Activated CD4-positive, alpha-beta T cell treated with anti-CD3 and anti-CD28 coated beads, Interleukin-2, amount 10 ng/mL, durations not matched to agents 7 days and 5 days (primary cell): ENCODE measurements at regions not wholly inside any gene's neighbourhood (a gene's known extent, or its start where the extent isn't known, plus 50 kb on each side); places are given as distances from the start of the nearest gene placed in this dataset.
"Not testable (repeated sequence)": the region's sequence is repeated elsewhere in the genome, so short reads cannot be mapped to it uniquely, and the experiment has no call there.

ENCODE experiments used
- CTCF ChIA-PET: fragments of 350-600 bp; sonication (Branson Sonifier 250); formaldehyde crosslinking; loops from one replicate; lab custom pipeline; 2021; ENCODE audit warnings: antibody characterized with exemption; lab: Charles Lee
- POLR2A ChIA-PET: fragments of 350-600 bp; sonication (Branson Sonifier 250); formaldehyde crosslinking; loops from one replicate; lab custom pipeline; 2021; ENCODE audit warnings: antibody characterized with exemption; lab: Charles Lee
- DNase-seq: peaks from one replicate; pipeline ENCODE4 v3.0.0-alpha.2; 2020
- H3K27ac Mint-ChIP-seq: one replicate; pipeline ENCODE4 v1.8.0; 2021; ENCODE audit warnings: mild to moderate bottlenecking, moderate library complexity, mixed read lengths
- H3K27me3 Mint-ChIP-seq: one replicate; pipeline ENCODE4 v1.8.0; 2021; ENCODE audit warnings: mixed read lengths
- H3K36me3 Mint-ChIP-seq: one replicate; pipeline ENCODE4 v1.8.0; 2021; ENCODE audit warnings: low read depth, mixed read lengths
- H3K4me1 Mint-ChIP-seq: one replicate; pipeline ENCODE4 v1.8.0; 2021; ENCODE audit warnings: mixed read lengths
- H3K4me3 Mint-ChIP-seq: one replicate; pipeline ENCODE4 v1.8.0; 2021; ENCODE audit warnings: mild to moderate bottlenecking, moderate library complexity, mixed read lengths
- H3K9me3 Mint-ChIP-seq: one replicate; pipeline ENCODE4 v1.8.0; 2021; ENCODE audit warnings: mixed read lengths

- no peaks in the 10 kb centered on the region for H3K4me1 Mint-ChIP-seq
- no peak overlapping the region for H3K27ac Mint-ChIP-seq
- CTCF ChIA-PET, result no interaction called here
- no peaks in the 10 kb centered on the region for H3K36me3 Mint-ChIP-seq
- no peak for DNase-seq
- POLR2A ChIA-PET, result no interaction called here
- no peaks in the 10 kb centered on the region for H3K27me3 Mint-ChIP-seq
- peaks cover 7% of the 10 kb centered on the region for H3K9me3 Mint-ChIP-seq
- H3K4me3 Mint-ChIP-seq, result no peak overlapping the region
These were observed 1035.5 kb downstream of the FSCB start for GRCh38 chr14:43471595-43471994.

- Mint-ChIP-seq H3K27ac (no peak overlapping the region), H3K27me3 (no peaks in the 10 kb centered on the region), H3K36me3 (no peaks in the 10 kb centered on the region), H3K9me3 (peaks cover 6% of the 10 kb centered on the region), H3K4me3 (no peak overlapping the region), H3K4me1 (no peaks in the 10 kb centered on the region)
- no peak for DNase-seq
- ChIA-PET POLR2A (no interaction called here), CTCF (no interaction called here)
These were observed 1042.1 kb downstream of the FSCB start for GRCh38 chr14:43464968-43465367.

GRCh38 chr14:43449291-43449690 lies 1057.8 kb downstream of the FSCB start:
- ChIA-PET CTCF (no interaction called here), POLR2A (no interaction called here)
- no peak for DNase-seq
- H3K27ac Mint-ChIP-seq, result no peak overlapping the region
- H3K4me1 Mint-ChIP-seq, result no peaks in the 10 kb centered on the region
- H3K9me3 Mint-ChIP-seq, result peaks cover 17% of the 10 kb centered on the region
- H3K27me3 Mint-ChIP-seq, result no peaks in the 10 kb centered on the region
- H3K4me3 Mint-ChIP-seq, result no peak overlapping the region
- no peaks in the 10 kb centered on the region for H3K36me3 Mint-ChIP-seq

- Mint-ChIP-seq H3K4me3 (no peak overlapping the region), H3K36me3 (no peaks in the 10 kb centered on the region), H3K4me1 (no peaks in the 10 kb centered on the region), H3K27ac (no peak overlapping the region), H3K9me3 (peaks cover 4% of the 10 kb centered on the region), H3K27me3 (no peaks in the 10 kb centered on the region)
- POLR2A ChIA-PET, result no interaction called here
- no peak for DNase-seq
- CTCF ChIA-PET, result no interaction called here
These were observed 1069.0 kb downstream of the FSCB start for GRCh38 chr14:43438056-43438455.

- POLR2A ChIA-PET, result no interaction called here
- peaks cover 23% of the 10 kb centered on the region for H3K9me3 Mint-ChIP-seq
- DNase-seq, result no peak
- CTCF ChIA-PET, result no interaction called here
- H3K27ac Mint-ChIP-seq, result no peak overlapping the region
- H3K4me1 Mint-ChIP-seq, result no peaks in the 10 kb centered on the region
- H3K4me3 Mint-ChIP-seq, result no peak overlapping the region
- H3K27me3 Mint-ChIP-seq, result no peaks in the 10 kb centered on the region
- no peaks in the 10 kb centered on the region for H3K36me3 Mint-ChIP-seq
These were observed 1088.8 kb downstream of the FSCB start for GRCh38 chr14:43418324-43418723.

GRCh38 chr14:43413084-43413483 lies 1094.0 kb downstream of the FSCB start:
- H3K27me3 Mint-ChIP-seq, result no peaks in the 10 kb centered on the region

GRCh38 chr14:43411841-43412240 lies 1095.2 kb downstream of the FSCB start:
- no peaks in the 10 kb centered on the region for H3K36me3 Mint-ChIP-seq
- no peaks in the 10 kb centered on the region for H3K27me3 Mint-ChIP-seq
- no peak overlapping the region for H3K4me3 Mint-ChIP-seq
- POLR2A ChIA-PET, result no interaction called here
- DNase-seq, result no peak
- CTCF ChIA-PET, result no interaction called here
- H3K4me1 Mint-ChIP-seq, result no peaks in the 10 kb centered on the region
- H3K27ac Mint-ChIP-seq, result no peak overlapping the region
- peaks cover 10% of the 10 kb centered on the region for H3K9me3 Mint-ChIP-seq

More at GRCh38 chr14:43413084-43413483, 1094.0 kb downstream of the FSCB start:
- CTCF ChIA-PET, result interaction anchor here (0.8 kb wide), 1 partner anchor 12 kb away, joined by 3 read pairs; no protein-coding TSS in a partner anchor
- Mint-ChIP-seq H3K27ac (no peak overlapping the region), H3K9me3 (peaks cover 17% of the 10 kb centered on the region), H3K4me1 (no peaks in the 10 kb centered on the region), H3K4me3 (no peak overlapping the region), H3K36me3 (no peaks in the 10 kb centered on the region)
- POLR2A ChIA-PET, result no interaction called here
- DNase-seq, result no peak

GRCh38 chr14:43410631-43411030 lies 1096.5 kb downstream of the FSCB start:
- no peak overlapping the region for H3K4me3 Mint-ChIP-seq
- no peaks in the 10 kb centered on the region for H3K36me3 Mint-ChIP-seq
- H3K4me1 Mint-ChIP-seq, result no peaks in the 10 kb centered on the region
- H3K9me3 Mint-ChIP-seq, result peaks cover 6% of the 10 kb centered on the region
- no peak for DNase-seq
- no peaks in the 10 kb centered on the region for H3K27me3 Mint-ChIP-seq
- H3K27ac Mint-ChIP-seq, result no peak overlapping the region
- ChIA-PET CTCF (no interaction called here), POLR2A (no interaction called here)

- Mint-ChIP-seq H3K9me3 (peaks cover 9% of the 10 kb centered on the region), H3K27ac (no peak overlapping the region), H3K27me3 (no peaks in the 10 kb centered on the region), H3K36me3 (no peaks in the 10 kb centered on the region), H3K4me3 (no peak overlapping the region), H3K4me1 (no peaks in the 10 kb centered on the region)
- no peak for DNase-seq
- POLR2A ChIA-PET, result no interaction called here
- CTCF ChIA-PET, result no interaction called here
These were observed 1098.6 kb downstream of the FSCB start for GRCh38 chr14:43408472-43408871.

GRCh38 chr14:43407706-43408105 lies 1099.4 kb downstream of the FSCB start:
- H3K4me3 Mint-ChIP-seq, result no peak overlapping the region
- no peak for DNase-seq
- H3K27ac Mint-ChIP-seq, result no peak overlapping the region
- H3K36me3 Mint-ChIP-seq, result no peaks in the 10 kb centered on the region
- peaks cover 7% of the 10 kb centered on the region for H3K9me3 Mint-ChIP-seq
- no peaks in the 10 kb centered on the region for H3K27me3 Mint-ChIP-seq
- POLR2A ChIA-PET, result no interaction called here
- no peaks in the 10 kb centered on the region for H3K4me1 Mint-ChIP-seq
- CTCF ChIA-PET, result no interaction called here

GRCh38 chr14:43406931-43407330 lies 1100.2 kb downstream of the FSCB start:
- peaks cover 7% of the 10 kb centered on the region for H3K9me3 Mint-ChIP-seq
- ChIA-PET CTCF (no interaction called here), POLR2A (no interaction called here)
- no peaks in the 10 kb centered on the region for H3K27me3 Mint-ChIP-seq
- no peaks in the 10 kb centered on the region for H3K36me3 Mint-ChIP-seq
- H3K4me3 Mint-ChIP-seq, result no peak overlapping the region
- H3K27ac Mint-ChIP-seq, result no peak overlapping the region
- DNase-seq, result no peak
- no peaks in the 10 kb centered on the region for H3K4me1 Mint-ChIP-seq

- no peaks in the 10 kb centered on the region for H3K27me3 Mint-ChIP-seq
- ChIA-PET CTCF (no interaction called here), POLR2A (no interaction called here)
- DNase-seq, result no peak
- no peak overlapping the region for H3K4me3 Mint-ChIP-seq
- no peaks in the 10 kb centered on the region for H3K36me3 Mint-ChIP-seq
- H3K9me3 Mint-ChIP-seq, result peaks cover 4% of the 10 kb centered on the region
- no peak overlapping the region for H3K27ac Mint-ChIP-seq
- no peaks in the 10 kb centered on the region for H3K4me1 Mint-ChIP-seq
These were observed 1107.8 kb downstream of the FSCB start for GRCh38 chr14:43399289-43399688.

- POLR2A ChIA-PET, H3K27me3 Mint-ChIP-seq: not testable (repeated sequence)
These were observed 1136.6 kb downstream of the FSCB start for GRCh38 chr14:43370565-43370896.

GRCh38 chr14:43369710-43370564 lies 1137.1 kb downstream of the FSCB start:
- no peaks in the 10 kb centered on the region for H3K36me3 Mint-ChIP-seq
- H3K4me1 Mint-ChIP-seq, result no peaks in the 10 kb centered on the region
- no peak overlapping the region for H3K27ac Mint-ChIP-seq
- H3K27me3 Mint-ChIP-seq, result no peaks in the 10 kb centered on the region
- H3K9me3 Mint-ChIP-seq, result peaks cover 10% of the 10 kb centered on the region
- no peak overlapping the region for H3K4me3 Mint-ChIP-seq
- DNase-seq, result no peak
- CTCF ChIA-PET, result no interaction called here
- POLR2A ChIA-PET, result no interaction called here

More at GRCh38 chr14:43370565-43370896, 1136.6 kb downstream of the FSCB start:
- DNase-seq, H3K4me1 Mint-ChIP-seq, H3K27ac Mint-ChIP-seq, CTCF ChIA-PET, H3K36me3 Mint-ChIP-seq, H3K4me3 Mint-ChIP-seq: not testable (repeated sequence)
- peaks cover 10% of the 10 kb centered on the region for H3K9me3 Mint-ChIP-seq
